GM12865 (cell line): ENCODE measurements at regions not wholly inside any gene's neighbourhood (a gene's known extent, or its start where the extent isn't known, plus 50 kb on each side); places are given as distances from the start of the nearest gene placed in this dataset.
A peak's percentile ranks its signal among the peaks of the same experiment; 100 is the strongest.
"Not testable (repeated sequence)": the region's sequence is repeated elsewhere in the genome, so short reads cannot be mapped to it uniquely, and the experiment has no call there.

Experiments used
- DNase-seq: peaks from one replicate; pipeline ENCODE4 v3.0.0; 2010; ENCODE audit warnings: low read depth
- H3K4me3 ChIP-seq: 2 replicates; pipeline ENCODE4 v1.5.1; 2011; ENCODE audit warnings: mild to moderate bottlenecking, low read depth, low read length, control low read depth
- TF ChIP-seq, protein P1 (sequence below): IDR thresholded peaks from 2 replicates; pipeline ENCODE4 v1.5.1; 2011; ENCODE audit warnings: low read length, control low read depth, low read depth, inconsistent platforms; ENCODE audit not compliant: insufficient read depth; ENCODE audit errors: missing control alignments

DNA sequence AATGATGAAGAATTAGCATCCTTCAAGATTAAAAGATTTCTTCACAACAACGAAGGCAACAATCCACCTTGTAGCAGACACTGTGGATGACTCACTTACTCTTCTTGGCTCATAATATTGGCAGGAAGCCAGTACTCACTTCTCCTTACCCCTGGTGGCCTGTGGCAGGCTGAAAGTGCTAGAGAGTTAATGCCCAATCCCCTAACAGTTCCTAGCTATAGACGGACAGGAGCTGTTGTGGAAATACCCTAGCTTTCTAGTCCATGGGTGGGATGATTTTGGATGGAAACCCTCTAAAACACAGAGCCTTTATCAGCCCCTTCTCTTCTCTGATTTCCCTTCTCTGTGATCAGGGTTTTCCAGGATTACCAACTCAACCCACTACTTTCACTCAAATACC lies 128.6 kb upstream of the NYAP2 start:
- H3K4me3 ChIP-seq: no peak overlapping the region
- TF ChIP-seq, protein P1, sequence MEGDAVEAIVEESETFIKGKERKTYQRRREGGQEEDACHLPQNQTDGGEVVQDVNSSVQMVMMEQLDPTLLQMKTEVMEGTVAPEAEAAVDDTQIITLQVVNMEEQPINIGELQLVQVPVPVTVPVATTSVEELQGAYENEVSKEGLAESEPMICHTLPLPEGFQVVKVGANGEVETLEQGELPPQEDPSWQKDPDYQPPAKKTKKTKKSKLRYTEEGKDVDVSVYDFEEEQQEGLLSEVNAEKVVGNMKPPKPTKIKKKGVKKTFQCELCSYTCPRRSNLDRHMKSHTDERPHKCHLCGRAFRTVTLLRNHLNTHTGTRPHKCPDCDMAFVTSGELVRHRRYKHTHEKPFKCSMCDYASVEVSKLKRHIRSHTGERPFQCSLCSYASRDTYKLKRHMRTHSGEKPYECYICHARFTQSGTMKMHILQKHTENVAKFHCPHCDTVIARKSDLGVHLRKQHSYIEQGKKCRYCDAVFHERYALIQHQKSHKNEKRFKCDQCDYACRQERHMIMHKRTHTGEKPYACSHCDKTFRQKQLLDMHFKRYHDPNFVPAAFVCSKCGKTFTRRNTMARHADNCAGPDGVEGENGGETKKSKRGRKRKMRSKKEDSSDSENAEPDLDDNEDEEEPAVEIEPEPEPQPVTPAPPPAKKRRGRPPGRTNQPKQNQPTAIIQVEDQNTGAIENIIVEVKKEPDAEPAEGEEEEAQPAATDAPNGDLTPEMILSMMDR: no peak
- peak; percentile 85 for DNase-seq

DNA sequence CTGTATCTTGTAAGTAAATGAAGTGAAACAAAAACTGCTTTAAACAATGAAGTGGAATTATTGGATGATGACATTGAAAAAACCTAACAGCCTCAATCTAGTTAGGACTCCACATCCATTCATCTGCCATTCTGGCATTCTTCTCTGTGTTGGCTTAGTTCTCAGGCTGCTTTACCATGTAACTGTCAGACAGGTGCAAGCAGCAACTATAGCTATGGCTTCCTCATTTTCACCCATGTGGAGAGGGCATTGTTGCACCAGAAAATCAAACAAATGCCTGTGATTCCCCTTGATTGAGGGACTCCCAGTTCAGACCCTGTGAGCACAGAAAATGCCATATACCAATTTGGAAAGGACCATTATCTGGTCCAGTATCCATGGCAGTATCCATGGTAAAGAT lies 129.5 kb upstream of the NYAP2 start:
- TF ChIP-seq, protein P1: no peak

DNA sequence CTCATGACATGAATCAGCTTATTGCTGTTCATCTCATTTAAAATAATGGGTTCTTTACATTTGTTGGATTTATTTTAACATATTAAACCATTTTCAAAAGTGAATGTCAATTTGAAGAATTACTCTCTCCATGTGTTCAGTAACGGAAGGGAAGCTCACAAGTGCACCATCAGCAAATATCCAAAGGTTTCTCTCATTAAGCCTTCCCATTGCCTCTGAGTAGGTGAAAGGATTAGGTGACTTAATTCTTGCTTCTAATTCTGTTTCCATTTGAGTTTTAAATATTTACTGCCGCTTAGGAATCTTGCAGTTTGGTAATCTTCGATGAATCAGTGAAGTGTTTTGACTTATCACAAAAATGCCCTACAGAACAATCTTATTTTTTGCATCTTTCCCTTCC lies 145.1 kb upstream of the NYAP2 start:
- H3K4me3 ChIP-seq: no peak overlapping the region
- no peak for DNase-seq
- TF ChIP-seq, protein P1: no peak

More for the DNA sequence above, 129.5 kb upstream of the NYAP2 start:
- no peak overlapping the region for H3K4me3 ChIP-seq
- no peak for DNase-seq

DNA sequence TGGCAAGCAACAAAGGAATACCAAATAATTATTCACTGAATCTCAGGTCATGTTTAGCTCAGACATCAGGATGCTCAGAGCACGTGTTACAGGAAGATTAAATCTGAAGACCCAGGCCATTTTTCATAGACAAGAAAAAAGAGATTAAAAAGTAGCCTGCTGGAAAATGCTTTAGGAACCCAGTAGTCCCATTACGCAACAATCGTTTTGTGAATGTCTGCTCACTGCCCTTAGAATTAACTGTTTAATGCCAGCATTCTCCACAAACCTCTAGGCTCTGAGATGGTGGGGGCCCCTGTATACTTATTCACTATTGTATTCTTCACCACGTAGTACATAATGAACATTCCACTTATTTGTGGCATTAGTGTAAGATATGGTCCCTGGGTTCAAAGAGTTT lies 154.6 kb upstream of the NYAP2 start:
- no peak overlapping the region for H3K4me3 ChIP-seq
- no peak for DNase-seq
- TF ChIP-seq, protein P1: no peak

DNA sequence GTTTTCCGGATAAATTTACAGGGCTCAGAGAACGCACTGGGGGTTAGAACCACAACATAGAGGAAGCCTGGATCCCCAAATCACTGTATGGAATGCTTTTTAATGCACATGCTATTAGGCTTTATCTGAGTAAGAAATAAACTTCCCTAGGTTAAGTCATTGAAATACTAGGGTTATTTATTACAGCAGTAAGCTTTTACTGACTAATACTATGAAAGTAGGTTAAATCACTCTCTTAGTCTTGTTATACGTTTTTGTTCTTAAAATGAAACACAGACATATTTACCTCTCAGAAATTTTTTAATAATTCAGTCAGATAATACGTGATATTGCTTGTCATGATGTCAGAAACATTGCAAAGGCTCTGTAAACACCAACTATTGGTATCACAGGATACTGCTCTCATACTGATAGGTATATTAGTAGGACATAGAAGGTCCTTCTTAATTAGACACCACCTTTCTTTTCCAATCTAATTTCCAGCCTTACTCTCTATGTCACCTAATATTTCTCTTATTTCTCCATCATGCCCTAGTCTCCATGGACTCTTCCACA lies 162.7 kb upstream of the NYAP2 start:
- H3K4me3 ChIP-seq: no peak overlapping the region
- TF ChIP-seq, protein P1: no peak
- no peak for DNase-seq

DNA sequence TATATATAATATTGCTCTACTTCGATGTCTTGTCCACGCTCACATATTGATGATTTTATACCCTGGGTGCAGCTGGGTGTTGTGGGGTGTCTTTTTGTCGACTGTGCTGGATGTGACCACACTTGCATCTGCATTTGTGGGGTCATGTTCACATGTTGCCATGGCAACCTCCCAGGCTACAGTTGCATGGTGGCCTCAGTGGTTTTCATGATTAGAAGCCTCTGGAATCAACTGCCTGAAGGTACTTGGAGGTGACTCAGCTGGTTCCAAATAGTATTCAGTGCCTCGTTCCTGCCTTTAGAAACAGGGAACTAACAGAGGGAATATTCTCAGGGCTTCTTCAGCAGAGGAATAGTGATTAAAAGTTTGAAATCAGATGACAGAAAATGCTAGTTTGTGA lies 166.3 kb upstream of the NYAP2 start:
- no peak overlapping the region for H3K4me3 ChIP-seq
- TF ChIP-seq, protein P1: no peak

DNA sequence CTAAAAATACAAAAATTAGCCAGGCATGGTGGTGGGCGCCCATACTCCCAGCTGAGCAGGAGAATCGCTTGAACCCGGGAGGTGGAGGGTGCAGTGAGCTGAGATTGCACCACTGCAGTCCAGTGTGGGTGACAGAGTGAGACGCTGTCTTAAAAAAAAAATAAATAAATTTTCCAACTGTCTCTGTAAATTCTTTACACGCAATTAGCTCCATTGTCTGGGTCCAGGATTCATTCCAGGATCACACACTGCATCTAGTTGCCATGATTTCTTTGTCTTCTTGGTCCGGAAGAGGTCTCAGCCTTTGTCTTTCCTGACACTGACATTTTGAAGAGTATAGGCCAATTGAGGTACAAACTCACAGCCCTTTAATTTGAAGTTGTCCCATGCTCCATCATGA lies 167.6 kb upstream of the NYAP2 start:
- TF ChIP-seq, protein P1: no peak

More for the DNA sequence above, 166.3 kb upstream of the NYAP2 start:
- DNase-seq: no peak

DNA sequence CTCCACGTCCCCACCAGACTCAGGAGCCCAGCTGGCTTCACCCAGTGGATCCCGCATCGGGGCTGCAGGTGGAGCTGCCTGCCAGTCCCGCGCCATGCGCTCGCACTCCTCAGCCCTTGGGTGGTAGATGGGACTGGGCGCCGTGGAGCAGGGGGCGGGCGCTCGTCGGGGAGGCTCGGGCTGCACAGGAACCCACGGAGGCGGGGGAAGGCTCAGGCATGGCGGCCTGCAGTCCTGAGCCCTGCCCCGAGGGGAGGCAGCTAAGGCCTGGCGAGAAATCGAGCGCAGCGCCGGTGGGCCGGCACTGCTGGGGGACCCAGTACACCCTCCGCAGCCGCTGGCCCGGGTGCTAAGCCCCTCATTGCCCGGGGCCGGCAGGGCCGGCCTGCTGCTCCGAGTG lies 170.2 kb upstream of the NYAP2 start:
- not testable (repeated sequence) for DNase-seq, H3K4me3 ChIP-seq

More for the DNA sequence above, 167.6 kb upstream of the NYAP2 start:
- no peak overlapping the region for H3K4me3 ChIP-seq
- no peak for DNase-seq
